ENCODE measurements at regions not wholly inside any gene's neighbourhood (a gene's known extent, or its start where the extent isn't known, plus 50 kb on each side); places are given as distances from the start of the nearest gene placed in this dataset.
A peak's percentile ranks its signal among the peaks of the same experiment; 100 is the strongest.

DNA sequence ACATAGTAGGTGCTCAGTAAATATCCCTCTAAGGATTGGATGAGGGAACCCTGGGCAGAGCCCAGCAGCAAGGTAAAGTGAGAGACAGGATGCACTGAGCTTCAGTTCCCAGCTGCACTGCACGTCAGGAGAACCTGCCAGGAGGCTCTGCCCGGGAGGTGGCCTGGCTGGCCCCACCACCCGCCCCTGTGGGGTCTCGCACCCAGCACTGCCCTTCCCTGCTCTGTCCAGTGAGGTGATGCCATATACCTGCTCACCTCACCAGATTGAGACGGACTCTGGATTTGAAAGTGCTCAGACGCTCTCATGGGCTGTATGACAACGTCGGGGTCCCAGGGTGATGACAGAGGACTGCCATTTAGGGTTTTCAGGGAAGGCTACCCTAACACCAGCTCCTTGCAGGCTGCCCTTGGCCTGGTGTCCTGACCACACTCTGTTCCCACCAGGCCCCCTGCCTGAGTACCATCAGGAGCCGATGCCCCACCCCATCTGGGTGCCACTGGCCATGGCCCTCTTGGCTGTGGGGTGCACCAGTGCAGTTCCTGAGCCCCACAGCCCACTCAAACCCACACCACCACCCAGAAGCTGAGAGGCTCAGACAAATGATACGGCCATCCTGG is 61.7 kb upstream of the FGF3 start:
- Mint-ChIP-seq H3K27me3 (no peaks in the 10 kb centered on the region), H3K27ac (no peak overlapping the region), H3K36me3 (ENCODE audit: low read depth) (no peaks in the 10 kb centered on the region), H3K9me3 (no peaks in the 10 kb centered on the region), H3K4me1 (no peaks in the 10 kb centered on the region), H3K4me3 (no peak overlapping the region)
- CTCF ChIA-PET: no interaction called here
- POLR2A ChIA-PET: no interaction called here
- DNase-seq: no peak

- Mint-ChIP-seq H3K4me1 (no peaks in the 10 kb centered on the region), H3K36me3 (ENCODE audit: low read depth) (no peaks in the 10 kb centered on the region), H3K27ac (no peak overlapping the region), H3K9me3 (no peaks in the 10 kb centered on the region), H3K4me3 (no peak overlapping the region), H3K27me3 (no peaks in the 10 kb centered on the region)
- CTCF ChIA-PET: no interaction called here
- no peak for DNase-seq
- POLR2A ChIA-PET: interaction anchor here (1.0 kb wide), 1 partner anchor 359 kb away, joined by 3 read pairs; no protein-coding TSS in a partner anchor
These were observed 62.5 kb upstream of the FGF3 start for GRCh38 chr11:69881467-69882269.

- no peak for DNase-seq
- Mint-ChIP-seq H3K4me1 (no peaks in the 10 kb centered on the region), H3K27me3 (no peaks in the 10 kb centered on the region), H3K36me3 (ENCODE audit: low read depth) (no peaks in the 10 kb centered on the region), H3K27ac (no peak overlapping the region), H3K4me3 (no peak overlapping the region), H3K9me3 (no peaks in the 10 kb centered on the region)
- POLR2A ChIA-PET: interaction anchor here (1.0 kb wide), 1 partner anchor 359 kb away, joined by 3 read pairs; no protein-coding TSS in a partner anchor
- CTCF ChIA-PET: no interaction called here
These were observed 63.0 kb upstream of the FGF3 start for GRCh38 chr11:69882270-69882608.

GRCh38 chr11:69883292-69884255 is 64.4 kb upstream of the FGF3 start:
- H3K4me3 Mint-ChIP-seq: no peak overlapping the region
- no peaks in the 10 kb centered on the region for H3K9me3 Mint-ChIP-seq
- CTCF ChIA-PET: no interaction called here
- POLR2A ChIA-PET: no interaction called here
- H3K4me1 Mint-ChIP-seq: no peaks in the 10 kb centered on the region
- no peaks in the 10 kb centered on the region for H3K36me3 Mint-ChIP-seq (ENCODE audit: low read depth)
- no peak overlapping the region for H3K27ac Mint-ChIP-seq
- DNase-seq: no peak
- no peaks in the 10 kb centered on the region for H3K27me3 Mint-ChIP-seq

DNA sequence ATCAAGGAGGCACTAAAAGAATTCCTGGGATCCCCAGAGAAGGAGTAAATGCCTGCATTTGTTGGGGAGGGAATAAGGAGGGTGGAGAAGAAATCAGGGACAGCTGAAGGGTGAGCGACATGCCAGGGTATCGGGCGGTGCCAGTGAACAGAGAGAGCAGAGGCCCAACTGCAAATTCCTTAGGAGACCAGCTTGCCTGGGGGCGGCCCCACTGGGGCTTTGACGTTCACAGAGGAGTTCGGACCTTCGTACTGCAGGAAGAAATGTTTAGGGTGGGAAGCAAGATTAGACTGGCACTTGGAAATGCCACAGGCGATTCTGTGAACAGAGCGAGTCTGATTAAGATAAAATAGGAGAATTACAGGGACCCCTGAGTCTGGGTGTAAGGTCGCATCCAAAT is 65.1 kb upstream of the FGF3 start:
- no peaks in the 10 kb centered on the region for H3K9me3 Mint-ChIP-seq
- no peaks in the 10 kb centered on the region for H3K36me3 Mint-ChIP-seq (ENCODE audit: low read depth)
- no peaks in the 10 kb centered on the region for H3K4me1 Mint-ChIP-seq
- no peaks in the 10 kb centered on the region for H3K27me3 Mint-ChIP-seq
- no peak overlapping the region for H3K27ac Mint-ChIP-seq
- CTCF ChIA-PET: no interaction called here
- POLR2A ChIA-PET: no interaction called here
- H3K4me3 Mint-ChIP-seq: no peak overlapping the region
- no peak for DNase-seq

- no peaks in the 10 kb centered on the region for H3K9me3 Mint-ChIP-seq
- no peaks in the 10 kb centered on the region for H3K36me3 Mint-ChIP-seq (ENCODE audit: low read depth)
- H3K27ac Mint-ChIP-seq: no peak overlapping the region
- H3K27me3 Mint-ChIP-seq: no peaks in the 10 kb centered on the region
- DNase-seq: no peak
- ChIA-PET CTCF (no interaction called here), POLR2A (no interaction called here)
- H3K4me1 Mint-ChIP-seq: no peaks in the 10 kb centered on the region
- H3K4me3 Mint-ChIP-seq: no peak overlapping the region
These were observed 65.5 kb upstream of the FGF3 start for GRCh38 chr11:69884751-69885150.

DNA sequence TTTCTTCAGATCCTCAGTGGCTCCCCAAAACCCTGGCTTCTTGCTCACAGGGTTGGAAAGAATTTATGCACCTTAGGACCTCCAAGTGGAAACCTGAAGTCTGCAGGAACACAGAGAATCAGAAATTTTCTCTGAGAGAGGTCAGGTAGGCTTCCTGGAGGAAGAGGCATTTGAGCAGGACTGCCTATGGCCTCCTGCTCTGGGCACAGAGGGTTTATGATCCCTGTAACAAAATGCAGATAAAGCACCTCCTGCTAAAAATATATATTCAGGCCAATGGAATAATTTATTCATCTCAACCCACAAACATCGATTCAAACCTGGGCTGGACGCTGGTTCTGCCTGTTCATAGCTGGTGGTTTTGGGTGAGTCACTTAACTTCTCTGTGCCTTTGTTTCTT is 68.1 kb upstream of the FGF3 start:
- Mint-ChIP-seq H3K9me3 (no peaks in the 10 kb centered on the region), H3K4me1 (no peaks in the 10 kb centered on the region), H3K4me3 (no peak overlapping the region), H3K36me3 (ENCODE audit: low read depth) (no peaks in the 10 kb centered on the region), H3K27ac (no peak overlapping the region), H3K27me3 (peaks cover 6% of the 10 kb centered on the region)
- POLR2A ChIA-PET: no interaction called here
- CTCF ChIA-PET: interaction anchor here (1.3 kb wide), 1 partner anchor 188 kb away, joined by 3 read pairs; no protein-coding TSS in a partner anchor
- no peak for DNase-seq

GRCh38 chr11:69887841-69888427 is 68.7 kb upstream of the FGF3 start:
- Mint-ChIP-seq H3K9me3 (no peaks in the 10 kb centered on the region), H3K4me1 (no peaks in the 10 kb centered on the region), H3K36me3 (ENCODE audit: low read depth) (no peaks in the 10 kb centered on the region), H3K4me3 (no peak overlapping the region), H3K27me3 (peaks cover 6% of the 10 kb centered on the region), H3K27ac (no peak overlapping the region)
- POLR2A ChIA-PET: no interaction called here
- CTCF ChIA-PET: interaction anchor here (1.3 to 1.4 kb wide), 2 partner anchors 22 to 189 kb away, joined by 3 to 4 read pairs; no protein-coding TSS in a partner anchor
- DNase-seq: no peak

- H3K27me3 Mint-ChIP-seq: peaks cover 6% of the 10 kb centered on the region
- H3K4me1 Mint-ChIP-seq: no peaks in the 10 kb centered on the region
- ChIA-PET CTCF (interaction anchor here (0.7 to 1.4 kb wide), 3 partner anchors 15 to 236 kb away, joined by 3 to 4 read pairs (median 3); no protein-coding TSS in a partner anchor), POLR2A (no interaction called here)
- H3K36me3 Mint-ChIP-seq (ENCODE audit: low read depth): no peaks in the 10 kb centered on the region
- no peak overlapping the region for H3K27ac Mint-ChIP-seq
- H3K4me3 Mint-ChIP-seq: no peak overlapping the region
- H3K9me3 Mint-ChIP-seq: no peaks in the 10 kb centered on the region
- DNase-seq: peak; percentile 69
These were observed 69.4 kb upstream of the FGF3 start for GRCh38 chr11:69888483-69889181.

GRCh38 chr11:69889400-69890318 is 70.4 kb upstream of the FGF3 start:
- Mint-ChIP-seq H3K36me3 (ENCODE audit: low read depth) (no peaks in the 10 kb centered on the region), H3K27ac (no peak overlapping the region), H3K4me3 (no peak overlapping the region), H3K27me3 (peaks cover 6% of the 10 kb centered on the region), H3K4me1 (no peaks in the 10 kb centered on the region), H3K9me3 (no peaks in the 10 kb centered on the region)
- ChIA-PET CTCF (interaction anchor here (0.9 to 1.4 kb wide), 3 partner anchors 11 to 33 kb away, joined by 3 to 4 read pairs (median 3); no protein-coding TSS in a partner anchor), POLR2A (no interaction called here)
- DNase-seq: no peak

GRCh38 chr11:69890476-69890875 is 71.3 kb upstream of the FGF3 start:
- H3K27me3 Mint-ChIP-seq: peaks cover 6% of the 10 kb centered on the region
- CTCF ChIA-PET: interaction anchor here (0.9 to 1.2 kb wide), 2 partner anchors 10 to 34 kb away, joined by 3 to 4 read pairs; no protein-coding TSS in a partner anchor
- H3K9me3 Mint-ChIP-seq: no peaks in the 10 kb centered on the region
- no peaks in the 10 kb centered on the region for H3K4me1 Mint-ChIP-seq
- no peak for DNase-seq
- no peaks in the 10 kb centered on the region for H3K36me3 Mint-ChIP-seq (ENCODE audit: low read depth)
- POLR2A ChIA-PET: no interaction called here
- no peak overlapping the region for H3K27ac Mint-ChIP-seq
- no peak overlapping the region for H3K4me3 Mint-ChIP-seq
